Mesothelial cell of epicardium (in vitro differentiated cells): ENCODE measurements at regions not wholly inside any gene's neighbourhood (a gene's known extent, or its start where the extent isn't known, plus 50 kb on each side); places are given as distances from the start of the nearest gene placed in this dataset.

Experiments used
- DNase-seq, 2 experiments: peaks; one replicate each; pipeline ENCODE4 v3.0.0; 2021; ENCODE audit warnings: low spot score in 2 of 2; ENCODE audit not compliant: unreplicated experiment in 2 of 2
- H3K27ac Mint-ChIP-seq: 2 replicates; pipeline ENCODE4 v1.8.0; 2021; ENCODE audit warnings: mixed read lengths
- H3K27me3 Mint-ChIP-seq: 2 replicates; pipeline ENCODE4 v1.8.0; 2021; ENCODE audit warnings: low read depth, mixed read lengths
- H3K36me3 Mint-ChIP-seq: 2 replicates; pipeline ENCODE4 v1.8.0; 2021; ENCODE audit warnings: mixed read lengths
- H3K4me1 Mint-ChIP-seq: 2 replicates; pipeline ENCODE4 v1.8.0; 2021; ENCODE audit warnings: mixed read lengths
- H3K4me3 Mint-ChIP-seq: 2 replicates; pipeline ENCODE4 v1.8.0; 2021; ENCODE audit warnings: mild to moderate bottlenecking, moderate library complexity, mixed read lengths
- H3K9me3 Mint-ChIP-seq: 2 replicates; pipeline ENCODE4 v1.8.0; 2021; ENCODE audit warnings: mixed read lengths
- TF ChIP-seq, protein P1 (sequence below): fragments of 200-600 bp; sonication (generic); IDR thresholded peaks from one replicate; pipeline ENCODE4 v1.5.0; 2021; ENCODE audit warnings: antibody characterized with exemption; ENCODE audit not compliant: unreplicated experiment

DNA sequence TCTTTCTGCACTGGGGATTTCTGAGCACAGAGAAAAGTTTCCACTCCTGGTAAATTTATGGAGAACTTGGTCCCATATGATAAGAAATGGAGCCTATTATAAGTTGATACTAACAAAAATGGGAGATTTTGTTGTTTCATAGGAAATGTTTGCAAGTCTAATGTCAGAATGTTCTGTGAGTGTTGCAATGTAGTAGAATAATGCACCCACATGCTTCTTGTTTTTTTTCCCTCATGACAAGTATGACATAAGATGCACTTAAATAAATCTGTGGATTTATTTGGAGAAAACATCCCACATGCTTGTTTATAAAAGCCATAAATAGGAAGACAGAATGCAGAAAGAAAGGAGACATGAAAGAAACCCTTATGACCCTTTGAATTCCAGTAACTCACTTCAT, 50.8 kb upstream of the KCNJ6 start:
- Mint-ChIP-seq H3K4me1 (no peaks in the 10 kb centered on the region), H3K27me3 (peaks cover 38% of the 10 kb centered on the region), H3K4me3 (no peak overlapping the region), H3K9me3 (no peaks in the 10 kb centered on the region), H3K27ac (no peak overlapping the region), H3K36me3 (no peaks in the 10 kb centered on the region)
- TF ChIP-seq, protein P1, sequence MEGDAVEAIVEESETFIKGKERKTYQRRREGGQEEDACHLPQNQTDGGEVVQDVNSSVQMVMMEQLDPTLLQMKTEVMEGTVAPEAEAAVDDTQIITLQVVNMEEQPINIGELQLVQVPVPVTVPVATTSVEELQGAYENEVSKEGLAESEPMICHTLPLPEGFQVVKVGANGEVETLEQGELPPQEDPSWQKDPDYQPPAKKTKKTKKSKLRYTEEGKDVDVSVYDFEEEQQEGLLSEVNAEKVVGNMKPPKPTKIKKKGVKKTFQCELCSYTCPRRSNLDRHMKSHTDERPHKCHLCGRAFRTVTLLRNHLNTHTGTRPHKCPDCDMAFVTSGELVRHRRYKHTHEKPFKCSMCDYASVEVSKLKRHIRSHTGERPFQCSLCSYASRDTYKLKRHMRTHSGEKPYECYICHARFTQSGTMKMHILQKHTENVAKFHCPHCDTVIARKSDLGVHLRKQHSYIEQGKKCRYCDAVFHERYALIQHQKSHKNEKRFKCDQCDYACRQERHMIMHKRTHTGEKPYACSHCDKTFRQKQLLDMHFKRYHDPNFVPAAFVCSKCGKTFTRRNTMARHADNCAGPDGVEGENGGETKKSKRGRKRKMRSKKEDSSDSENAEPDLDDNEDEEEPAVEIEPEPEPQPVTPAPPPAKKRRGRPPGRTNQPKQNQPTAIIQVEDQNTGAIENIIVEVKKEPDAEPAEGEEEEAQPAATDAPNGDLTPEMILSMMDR, result no peak
- DNase-seq, result no peak

DNA sequence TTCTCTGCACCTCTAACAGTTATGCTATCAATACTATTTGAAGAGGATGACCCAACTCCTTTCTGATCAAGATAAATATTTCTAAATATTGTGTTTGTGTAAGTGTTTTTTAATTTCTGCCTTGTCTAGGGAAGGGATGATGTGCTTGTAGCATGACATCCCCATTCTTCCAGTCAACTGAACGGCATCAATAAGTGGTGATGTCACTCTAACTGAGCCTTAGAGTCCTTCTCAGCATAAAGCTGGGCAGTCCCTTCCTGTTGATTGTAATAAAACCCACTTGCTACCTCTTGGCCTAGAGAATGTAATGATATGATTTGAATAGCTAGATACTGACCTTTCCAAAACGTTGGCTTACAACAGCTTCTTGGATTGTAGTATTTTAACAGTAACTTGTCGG, 52.5 kb upstream of the KCNJ6 start:
- H3K27ac Mint-ChIP-seq, result no peak overlapping the region
- no peak overlapping the region for H3K4me3 Mint-ChIP-seq
- H3K36me3 Mint-ChIP-seq, result no peaks in the 10 kb centered on the region
- TF ChIP-seq, protein P1, result no peak
- H3K4me1 Mint-ChIP-seq, result no peaks in the 10 kb centered on the region
- no peak for DNase-seq
- peaks cover 36% of the 10 kb centered on the region for H3K27me3 Mint-ChIP-seq
- no peaks in the 10 kb centered on the region for H3K9me3 Mint-ChIP-seq

DNA sequence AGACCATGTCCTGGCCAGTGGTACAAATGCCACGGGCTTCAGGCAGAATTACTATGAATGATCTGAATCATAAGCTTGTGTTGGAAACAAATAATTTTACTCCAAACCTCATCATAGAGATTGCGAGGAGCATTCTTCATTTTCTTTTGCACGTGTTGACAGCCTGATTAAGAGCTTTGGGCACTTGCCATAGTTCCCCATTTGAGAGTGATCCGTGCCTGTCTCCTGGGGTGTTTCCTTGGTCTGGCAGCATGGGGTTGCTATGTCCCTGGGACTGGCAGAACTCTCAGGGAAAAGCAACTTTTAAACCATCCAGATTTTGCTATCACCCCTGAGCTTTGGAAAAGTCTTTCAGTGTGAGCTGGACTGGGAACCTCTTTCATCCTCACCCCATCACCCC, 54.3 kb upstream of the KCNJ6 start:
- no peak for DNase-seq
- no peak overlapping the region for H3K27ac Mint-ChIP-seq
- no peaks in the 10 kb centered on the region for H3K9me3 Mint-ChIP-seq
- H3K36me3 Mint-ChIP-seq, result no peaks in the 10 kb centered on the region
- TF ChIP-seq, protein P1, result no peak
- H3K4me1 Mint-ChIP-seq, result no peaks in the 10 kb centered on the region
- no peak overlapping the region for H3K4me3 Mint-ChIP-seq
- peaks cover 34% of the 10 kb centered on the region for H3K27me3 Mint-ChIP-seq

DNA sequence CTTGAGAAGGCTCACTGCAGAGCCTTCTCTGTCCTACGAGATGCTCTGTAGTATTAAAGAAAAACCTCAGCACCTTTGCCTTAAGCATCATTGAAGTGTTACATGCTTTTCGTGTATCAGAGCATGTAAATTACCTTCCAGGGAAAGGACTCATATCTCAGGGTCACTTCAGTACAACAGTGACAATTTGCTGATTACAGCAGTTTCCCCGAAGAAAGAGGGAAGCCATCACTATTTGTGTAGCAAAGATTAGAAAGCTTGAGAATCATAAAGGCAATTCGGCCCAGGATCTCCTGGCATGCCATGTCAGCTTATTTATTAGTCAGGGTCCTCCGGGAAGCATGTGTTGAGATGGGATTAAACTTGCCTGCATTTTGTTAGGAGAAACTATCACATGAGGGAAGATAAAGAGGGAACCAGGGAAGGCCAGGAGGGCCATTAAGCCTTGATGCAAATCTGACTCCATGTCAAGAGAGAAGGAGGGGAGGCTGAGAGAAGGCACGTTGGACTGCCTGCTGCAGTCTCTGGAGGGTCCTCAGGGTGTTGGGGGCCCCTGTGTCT, 55.2 kb upstream of the KCNJ6 start:
- TF ChIP-seq, protein P1, result no peak
- DNase-seq, result no peak
- Mint-ChIP-seq H3K36me3 (no peaks in the 10 kb centered on the region), H3K9me3 (no peaks in the 10 kb centered on the region), H3K4me3 (no peak overlapping the region), H3K27me3 (peaks cover 30% of the 10 kb centered on the region), H3K4me1 (no peaks in the 10 kb centered on the region), H3K27ac (no peak overlapping the region)

DNA sequence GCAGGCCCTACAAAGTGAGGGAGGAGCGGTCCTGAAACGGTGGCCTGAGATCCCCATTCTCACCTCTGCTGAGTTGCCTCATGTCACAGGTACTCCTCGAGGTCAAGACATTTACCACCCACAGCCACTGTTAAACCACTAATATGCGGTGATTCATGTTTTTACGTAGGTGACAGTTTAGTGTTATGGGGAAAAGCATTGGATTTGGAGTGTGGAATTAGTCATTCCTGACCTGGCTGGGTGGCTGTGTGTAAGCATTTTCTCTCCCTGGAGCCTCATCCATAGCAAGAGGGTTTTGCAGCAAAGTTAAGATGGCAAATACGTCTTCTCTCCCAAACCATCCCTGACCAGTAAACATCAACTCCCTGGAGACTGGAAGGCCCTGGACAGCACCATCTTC, 57.8 kb upstream of the KCNJ6 start:
- H3K36me3 Mint-ChIP-seq, result no peaks in the 10 kb centered on the region
- peaks cover 27% of the 10 kb centered on the region for H3K27me3 Mint-ChIP-seq
- DNase-seq, result no peak
- H3K4me3 Mint-ChIP-seq, result no peak overlapping the region
- no peaks in the 10 kb centered on the region for H3K9me3 Mint-ChIP-seq
- TF ChIP-seq, protein P1, result no peak
- no peak overlapping the region for H3K27ac Mint-ChIP-seq
- no peaks in the 10 kb centered on the region for H3K4me1 Mint-ChIP-seq
